ENCODE measurements at regions not wholly inside any gene's neighbourhood (a gene's known extent, or its start where the extent isn't known, plus 50 kb on each side); places are given as distances from the start of the nearest gene placed in this dataset.

- Histone ChIP-seq H3K9me3 (replicated peaks) (no peaks in the 10 kb centered on the region; the same call in 1 of the 2 replicates), H3K27me3 (no peaks in the 10 kb centered on the region; the same call in 1 of the 2 replicates), H3K36me3 (no peaks in the 10 kb centered on the region), H3K27ac (no peak overlapping the region), H3K4me3 (no peak overlapping the region), H3K4me1 (no peaks in the 10 kb centered on the region)
- no peak for DNase-seq
Measured at GRCh38 chr1:208852911-208853310, 608.7 kb upstream of the PLXNA2 start.

DNA sequence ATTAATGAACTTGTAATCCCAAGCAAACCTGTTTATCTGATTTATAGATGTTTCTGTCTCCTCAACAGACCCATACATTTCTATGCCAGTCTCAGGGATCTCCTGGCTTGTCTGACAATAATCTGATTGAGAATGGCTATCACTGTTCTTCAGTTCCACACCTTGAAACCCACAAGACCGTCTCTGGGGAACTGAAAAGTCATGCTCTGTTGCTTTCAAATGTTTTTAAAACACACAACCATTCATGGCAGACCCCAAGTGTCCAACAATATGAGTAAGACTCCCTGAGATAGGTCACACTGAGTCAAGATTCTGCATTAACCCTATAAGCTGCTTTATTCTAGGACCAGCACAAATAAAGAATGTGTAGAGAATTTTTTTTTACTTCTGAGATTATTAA lies 611.2 kb upstream of the PLXNA2 start:
- DNase-seq: no peak
- no peak overlapping the region for H3K27ac ChIP-seq
- H3K4me3 ChIP-seq: no peak overlapping the region

DNA sequence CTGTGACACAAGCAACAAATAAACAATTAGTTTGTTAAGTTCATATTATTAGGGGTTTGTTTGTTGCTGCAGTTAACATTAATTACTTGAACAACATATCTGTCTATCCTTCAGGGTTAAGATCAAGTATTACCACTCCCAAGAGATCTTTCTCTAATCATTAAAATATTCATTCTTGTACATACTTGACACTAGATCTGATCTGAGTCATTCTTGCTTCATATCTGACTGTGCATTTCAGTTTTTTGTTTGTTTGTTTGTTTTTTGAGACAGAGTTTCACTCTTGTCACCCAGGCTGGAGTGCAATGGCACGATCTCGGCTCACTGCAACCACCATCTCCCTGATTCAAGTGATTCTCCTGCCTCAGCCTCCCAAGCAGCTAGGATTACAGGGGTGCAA lies 613.3 kb upstream of the PLXNA2 start:
- Histone ChIP-seq H3K36me3 (no peaks in the 10 kb centered on the region), H3K9me3 (replicated peaks) (no peaks in the 10 kb centered on the region), H3K27me3 (no peaks in the 10 kb centered on the region; the same call in 1 of the 2 replicates), H3K27ac (no peak overlapping the region), H3K4me3 (no peak overlapping the region), H3K4me1 (no peaks in the 10 kb centered on the region)
- no peak for DNase-seq

More for the DNA sequence above, 611.2 kb upstream of the PLXNA2 start:
- Histone ChIP-seq H3K36me3 (no peaks in the 10 kb centered on the region), H3K4me1 (no peaks in the 10 kb centered on the region), H3K27me3 (no peaks in the 10 kb centered on the region; the same call in 1 of the 2 replicates), H3K9me3 (replicated peaks) (no peaks in the 10 kb centered on the region)

GRCh38 chr1:208858738-208859137 lies 614.6 kb upstream of the PLXNA2 start:
- H3K36me3 ChIP-seq: no peaks in the 10 kb centered on the region
- H3K9me3 ChIP-seq (replicated peaks): no peaks in the 10 kb centered on the region
- H3K27me3 ChIP-seq: no peaks in the 10 kb centered on the region; the same call in 1 of the 2 replicates
- no peak overlapping the region for H3K27ac ChIP-seq
- H3K4me3 ChIP-seq: no peak overlapping the region
- no peaks in the 10 kb centered on the region for H3K4me1 ChIP-seq
- peak in 1 of 2 experiments; percentile 15 for DNase-seq

DNA sequence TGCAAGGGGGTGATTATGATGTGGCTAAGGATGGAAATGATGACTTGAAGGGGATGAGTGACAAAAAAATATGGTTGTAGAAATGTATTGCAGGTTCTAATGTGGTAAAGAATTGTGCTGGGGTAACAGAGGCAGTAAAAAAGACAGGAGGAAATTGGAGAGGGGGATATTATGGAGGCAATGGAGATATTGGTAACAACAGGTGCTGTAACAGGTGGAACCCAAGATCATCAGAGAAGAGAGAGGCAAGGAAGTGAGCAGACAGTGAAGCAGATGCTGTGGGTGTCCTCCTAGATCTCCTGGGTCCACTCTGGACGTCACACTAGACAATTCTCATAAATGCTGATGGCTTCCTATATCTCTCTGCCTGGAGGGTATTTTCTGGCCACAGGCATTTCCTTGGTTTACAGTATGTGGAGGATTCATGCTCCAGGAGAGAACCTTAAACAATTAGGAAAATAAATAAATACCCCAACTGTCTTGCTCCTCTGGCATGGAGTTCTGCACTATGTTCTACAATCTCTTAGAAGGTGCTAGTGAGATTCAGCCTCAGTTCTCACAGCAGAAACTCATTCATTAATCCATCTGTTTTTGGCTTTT lies 620.3 kb upstream of the PLXNA2 start:
- Histone ChIP-seq H3K27ac (no peak overlapping the region), H3K9me3 (replicated peaks) (no peaks in the 10 kb centered on the region), H3K27me3 (no peaks in the 10 kb centered on the region), H3K4me3 (no peak overlapping the region), H3K36me3 (no peaks in the 10 kb centered on the region), H3K4me1 (peaks cover 36% of the 10 kb centered on the region)
- DNase-seq: peak in 1 of 2 experiments; percentile 59

DNA sequence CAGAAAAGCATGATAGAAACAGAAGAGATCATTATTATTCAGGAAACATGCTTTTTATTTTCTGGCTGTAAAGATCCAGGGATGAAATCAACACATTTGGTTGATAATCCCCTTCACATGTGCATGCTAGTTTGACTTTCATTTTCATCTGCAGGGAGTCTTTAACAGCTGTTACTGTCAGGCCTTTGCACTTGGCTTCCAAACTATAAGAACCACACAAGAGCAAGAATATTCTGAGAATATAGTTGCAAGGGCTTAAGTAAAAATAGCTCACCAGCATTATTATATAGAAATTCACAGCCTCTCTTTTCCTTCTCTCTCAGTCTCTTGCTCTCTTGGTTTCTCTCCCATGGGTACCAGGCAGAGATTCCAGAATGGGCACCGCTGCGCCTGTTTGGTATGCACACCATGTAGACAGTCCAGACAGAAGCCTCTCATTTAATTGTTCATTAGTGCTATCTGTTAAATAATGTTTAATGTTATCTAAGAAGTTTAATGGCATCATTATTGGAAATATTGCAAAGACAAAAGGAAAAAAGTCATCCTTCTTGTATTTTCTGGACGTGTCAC lies 622.3 kb upstream of the PLXNA2 start:
- peak; percentile 31 to 79 for DNase-seq
- Histone ChIP-seq H3K27me3 (no peaks in the 10 kb centered on the region), H3K27ac (peak overlapping the region; percentile 40), H3K4me3 (no peak overlapping the region), H3K9me3 (replicated peaks) (no peaks in the 10 kb centered on the region), H3K4me1 (peaks cover 36% of the 10 kb centered on the region), H3K36me3 (no peaks in the 10 kb centered on the region)

DNA sequence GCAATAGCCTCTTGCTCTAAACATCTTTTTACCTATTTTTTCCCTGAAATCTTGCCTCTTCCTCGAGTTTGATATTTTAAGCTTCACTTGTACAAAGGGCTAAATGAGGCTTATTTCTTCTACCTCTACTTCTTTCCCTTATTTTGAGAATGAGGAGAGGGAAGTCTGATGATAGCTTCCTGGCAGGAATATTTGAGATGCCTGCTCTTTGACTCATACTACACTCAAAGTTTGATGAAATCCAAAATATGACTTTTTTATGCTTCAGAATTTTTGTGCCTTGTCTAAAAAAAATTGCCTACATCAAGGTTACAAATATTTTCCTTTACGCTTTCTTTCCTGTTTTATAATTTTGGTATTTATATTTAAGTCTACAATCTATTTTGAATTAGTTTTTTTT lies 624.4 kb upstream of the PLXNA2 start:
- no peak for DNase-seq
- H3K4me3 ChIP-seq: no peak overlapping the region
- no peaks in the 10 kb centered on the region for H3K9me3 ChIP-seq (replicated peaks)
- no peaks in the 10 kb centered on the region for H3K27me3 ChIP-seq
- peaks cover 36% of the 10 kb centered on the region for H3K4me1 ChIP-seq
- H3K27ac ChIP-seq: no peak overlapping the region
- H3K36me3 ChIP-seq: no peaks in the 10 kb centered on the region

GRCh38 chr1:208874915-208875314 lies 630.7 kb upstream of the PLXNA2 start:
- Histone ChIP-seq H3K4me1 (no peaks in the 10 kb centered on the region), H3K4me3 (no peak overlapping the region), H3K27ac (no peak overlapping the region), H3K9me3 (replicated peaks) (no peaks in the 10 kb centered on the region), H3K27me3 (no peaks in the 10 kb centered on the region), H3K36me3 (no peaks in the 10 kb centered on the region)
- no peak for DNase-seq

- Histone ChIP-seq H3K4me1 (0 out of 2 replicates have a peak, but pooled peaks cover 3% of the 10 kb centered on the region), H3K4me3 (no peak overlapping the region), H3K36me3 (no peaks in the 10 kb centered on the region), H3K9me3 (replicated peaks) (no peaks in the 10 kb centered on the region), H3K27me3 (no peaks in the 10 kb centered on the region), H3K27ac (no peak overlapping the region)
- no peak for DNase-seq
Measured at GRCh38 chr1:208879022-208879421, 634.8 kb upstream of the PLXNA2 start.

- DNase-seq: peak; percentile 13 to 32
- Histone ChIP-seq H3K36me3 (no peaks in the 10 kb centered on the region), H3K4me1 (0 out of 2 replicates have a peak, but pooled peaks cover 3% of the 10 kb centered on the region), H3K27ac (no peak overlapping the region), H3K9me3 (replicated peaks) (no peaks in the 10 kb centered on the region), H3K4me3 (no peak overlapping the region), H3K27me3 (no peaks in the 10 kb centered on the region)
Measured at GRCh38 chr1:208880433-208881100, 636.4 kb upstream of the PLXNA2 start.

DNA sequence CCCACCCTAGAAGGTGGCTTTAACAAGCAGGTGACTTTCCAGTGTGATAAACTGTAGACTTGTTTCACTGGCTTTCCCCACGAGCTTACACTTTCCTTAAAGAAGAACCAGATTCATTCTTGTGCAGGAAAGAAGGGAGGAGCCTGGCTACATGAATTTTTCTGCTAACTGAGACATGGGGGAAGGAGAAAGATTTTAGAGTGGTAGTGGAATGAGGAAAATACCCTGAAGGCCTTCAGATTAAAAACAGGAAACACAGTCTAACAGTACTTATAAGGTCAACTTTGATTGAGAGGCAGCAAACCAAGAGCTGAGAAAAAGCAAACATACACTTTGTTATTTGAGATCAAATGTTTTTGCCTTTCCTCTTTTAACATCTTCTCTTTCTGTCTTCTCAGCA lies 640.9 kb upstream of the PLXNA2 start:
- no peaks in the 10 kb centered on the region for H3K27me3 ChIP-seq

GRCh38 chr1:208885650-208886049 lies 641.5 kb upstream of the PLXNA2 start:
- Histone ChIP-seq H3K36me3 (no peaks in the 10 kb centered on the region), H3K4me3 (no peak overlapping the region), H3K4me1 (0 out of 2 replicates have a peak, but pooled peaks cover 3% of the 10 kb centered on the region), H3K27ac (no peak overlapping the region), H3K9me3 (replicated peaks) (no peaks in the 10 kb centered on the region), H3K27me3 (no peaks in the 10 kb centered on the region)
- no peak for DNase-seq

More for the DNA sequence above, 640.9 kb upstream of the PLXNA2 start:
- Histone ChIP-seq H3K4me3 (no peak overlapping the region), H3K27ac (no peak overlapping the region), H3K9me3 (replicated peaks) (no peaks in the 10 kb centered on the region), H3K36me3 (no peaks in the 10 kb centered on the region), H3K4me1 (0 out of 2 replicates have a peak, but pooled peaks cover 3% of the 10 kb centered on the region)
- no peak for DNase-seq

DNA sequence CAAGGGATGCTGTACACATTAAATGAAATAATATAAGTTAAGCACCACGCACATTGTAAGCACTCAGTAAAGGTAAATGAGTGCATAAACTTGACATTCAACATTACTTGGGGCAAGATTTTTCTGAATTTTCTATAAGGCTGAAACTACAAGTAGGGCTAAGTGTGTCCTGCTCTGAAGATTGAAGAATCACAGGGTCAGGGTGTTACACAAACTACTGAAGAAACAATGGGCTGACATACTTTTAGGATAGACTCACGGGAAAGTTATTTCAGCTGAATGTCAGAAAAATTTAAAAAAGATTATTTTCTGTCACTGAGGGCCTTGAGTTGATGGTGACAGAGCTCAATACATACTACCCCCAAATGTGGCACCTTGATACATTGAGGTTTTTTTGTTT lies 644.2 kb upstream of the PLXNA2 start:
- Histone ChIP-seq H3K36me3 (no peaks in the 10 kb centered on the region), H3K9me3 (replicated peaks) (no peaks in the 10 kb centered on the region), H3K27me3 (no peaks in the 10 kb centered on the region), H3K4me1 (peaks cover 7% of the 10 kb centered on the region), H3K27ac (no peak overlapping the region), H3K4me3 (no peak overlapping the region)
- DNase-seq: no peak

DNA sequence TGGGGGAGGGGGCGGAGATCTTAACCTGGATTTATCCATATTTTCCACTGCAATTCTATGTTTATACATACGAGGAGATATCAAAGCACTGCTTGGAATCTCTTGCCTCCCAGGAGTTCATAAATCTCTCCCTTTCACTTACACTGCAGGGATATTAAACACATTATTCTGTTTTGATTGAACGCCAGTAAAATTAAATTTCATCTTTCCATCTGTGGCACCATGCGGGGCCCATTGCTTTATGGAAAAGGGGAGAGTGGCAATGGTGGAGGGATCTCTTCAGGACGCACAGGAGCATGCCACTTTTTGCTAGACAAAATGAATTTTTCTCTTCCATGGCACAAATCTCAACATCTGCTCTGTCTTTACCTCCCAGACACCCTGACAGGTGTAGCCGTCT lies 648.0 kb upstream of the PLXNA2 start:
- no peak overlapping the region for H3K27ac ChIP-seq
- no peaks in the 10 kb centered on the region for H3K36me3 ChIP-seq
- no peaks in the 10 kb centered on the region for H3K27me3 ChIP-seq
- H3K4me3 ChIP-seq: no peak overlapping the region
- H3K9me3 ChIP-seq (replicated peaks): 0 out of 2 replicates have a peak, but pooled peaks cover 3% of the 10 kb centered on the region
- no peak for DNase-seq
- peaks cover 7% of the 10 kb centered on the region for H3K4me1 ChIP-seq

GRCh38 chr1:208893251-208893650 lies 649.1 kb upstream of the PLXNA2 start:
- Histone ChIP-seq H3K4me3 (no peak overlapping the region), H3K27ac (no peak overlapping the region), H3K9me3 (replicated peaks) (0 out of 2 replicates have a peak, but pooled peaks cover 3% of the 10 kb centered on the region), H3K4me1 (peaks cover 7% of the 10 kb centered on the region), H3K27me3 (no peaks in the 10 kb centered on the region), H3K36me3 (no peaks in the 10 kb centered on the region)
- no peak for DNase-seq

All from SJCRH30 (cell line).